KOPT-K1 (cell line): ENCODE measurements at regions not wholly inside any gene's neighbourhood (a gene's known extent, or its start where the extent isn't known, plus 50 kb on each side); places are given as distances from the start of the nearest gene placed in this dataset.
"Not testable (repeated sequence)": the region's sequence is repeated elsewhere in the genome, so short reads cannot be mapped to it uniquely, and the experiment has no call there.

Experiments used
- H3K27ac ChIP-seq: fragments of 200-600 bp; sonication (generic); 2 replicates; pipeline ENCODE4 v1.5.1; 2016; ENCODE audit warnings: antibody characterized with exemption, mild to moderate bottlenecking, low read depth, low read length; ENCODE audit not compliant: poor library complexity, severe bottlenecking
- H3K36me3 ChIP-seq: fragments of 200-600 bp; sonication (generic); 2 replicates; pipeline ENCODE4 v1.5.1; 2017; ENCODE audit warnings: antibody characterized with exemption, mild to moderate bottlenecking, low read length, moderate library complexity; ENCODE audit not compliant: insufficient read depth
- H3K9me3 ChIP-seq: fragments of 200-600 bp; sonication (generic); 2 replicates; pipeline ENCODE4 v1.5.1; 2017; ENCODE audit warnings: antibody characterized with exemption, low read length, mild to moderate bottlenecking; ENCODE audit not compliant: insufficient read depth, poor library complexity, severe bottlenecking

DNA sequence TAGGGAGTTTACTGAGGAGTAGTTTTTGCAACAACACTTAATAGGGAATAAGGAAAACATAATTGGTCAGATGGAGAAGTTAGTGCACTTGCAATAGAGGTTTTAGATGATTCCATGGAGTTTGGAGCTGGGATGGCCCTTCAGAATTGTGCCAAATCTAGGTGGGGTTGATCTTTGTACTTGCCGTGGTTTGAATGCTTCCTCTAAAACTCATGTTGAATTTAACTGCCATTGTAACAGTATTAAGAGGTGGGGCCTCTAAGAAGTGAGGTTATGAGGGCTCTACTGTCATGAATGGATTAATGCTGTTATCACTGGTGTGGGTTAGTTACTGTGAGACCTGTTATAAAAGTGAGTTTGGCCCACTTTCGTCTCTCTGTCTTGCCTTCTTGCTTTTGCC is 94.4 kb upstream of the BOD1L1 start:
- Histone ChIP-seq H3K9me3 (no peaks in the 10 kb centered on the region), H3K36me3 (no peaks in the 10 kb centered on the region), H3K27ac (no peak overlapping the region)

- H3K27ac ChIP-seq = no peak overlapping the region
- H3K36me3 ChIP-seq = no peaks in the 10 kb centered on the region
- H3K9me3 ChIP-seq = no peaks in the 10 kb centered on the region
These were observed 95.1 kb upstream of the BOD1L1 start for GRCh38 chr4:13722649-13723048.

DNA sequence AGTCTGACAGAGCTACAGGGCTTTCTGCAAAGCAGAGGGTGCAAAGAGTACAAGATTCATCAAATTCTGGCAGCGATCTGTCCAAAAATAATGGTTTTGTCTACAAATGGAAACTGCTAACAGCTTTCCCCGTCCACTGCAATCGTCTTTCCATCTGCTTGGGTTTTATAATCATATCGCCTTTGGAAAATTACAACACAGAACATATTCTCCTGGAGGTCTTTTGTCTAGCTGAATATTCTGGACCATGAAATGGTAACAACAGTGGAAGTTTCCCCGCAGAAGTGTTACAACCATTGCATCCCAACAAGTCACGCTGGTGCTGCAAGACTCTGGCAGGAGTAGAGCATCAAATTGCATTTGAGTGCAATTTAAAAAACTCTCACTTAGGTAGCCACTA is 101.2 kb upstream of the BOD1L1 start:
- Histone ChIP-seq H3K9me3 (no peaks in the 10 kb centered on the region), H3K36me3 (no peaks in the 10 kb centered on the region), H3K27ac (no peak overlapping the region)

DNA sequence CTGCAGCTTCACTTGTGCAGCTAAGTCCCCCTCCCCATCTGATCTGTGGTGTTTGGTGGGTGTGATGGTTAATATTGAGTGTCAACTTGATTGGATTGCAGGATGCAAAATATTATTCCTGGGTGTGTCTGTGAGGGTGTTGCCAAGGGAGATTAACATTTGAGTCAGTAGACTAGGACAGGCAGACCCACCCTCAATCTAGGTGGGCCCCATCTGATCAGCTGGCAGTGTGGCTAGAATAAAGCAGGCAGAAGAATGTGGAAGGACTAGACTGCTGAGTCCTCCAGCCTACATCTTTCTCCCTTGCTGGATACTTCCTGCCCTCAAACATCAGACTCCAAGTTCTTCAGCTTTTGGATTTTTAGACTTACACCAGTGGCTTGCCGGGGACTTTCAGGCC is 103.5 kb upstream of the BOD1L1 start:
- no peaks in the 10 kb centered on the region for H3K9me3 ChIP-seq
- H3K36me3 ChIP-seq = no peaks in the 10 kb centered on the region

DNA sequence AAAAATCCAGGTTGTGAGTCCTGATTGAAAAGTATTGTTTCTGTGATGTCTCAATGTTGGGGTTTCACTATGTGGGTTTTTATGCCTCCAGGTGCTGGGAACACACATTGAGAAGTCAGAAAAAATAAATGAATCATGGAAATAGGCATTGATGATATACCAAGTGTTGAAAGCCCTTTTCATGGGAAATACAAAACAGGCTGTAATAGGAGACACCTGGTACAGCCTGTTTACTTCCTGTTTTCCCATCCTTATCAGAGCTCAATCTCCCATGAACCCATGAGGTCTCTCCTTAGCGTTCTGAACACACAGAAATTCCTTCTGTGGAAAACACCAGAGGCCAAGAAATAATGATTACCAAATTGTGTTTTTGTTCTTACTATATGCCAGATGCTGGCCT is 106.3 kb upstream of the BOD1L1 start:
- Histone ChIP-seq H3K36me3 (no peaks in the 10 kb centered on the region), H3K27ac (no peak overlapping the region), H3K9me3 (no peaks in the 10 kb centered on the region)

More for the DNA sequence above, 103.5 kb upstream of the BOD1L1 start:
- H3K27ac ChIP-seq = no peak overlapping the region

- H3K9me3 ChIP-seq = no peaks in the 10 kb centered on the region
- no peak overlapping the region for H3K27ac ChIP-seq
- H3K36me3 ChIP-seq = no peaks in the 10 kb centered on the region
These were observed 123.1 kb upstream of the BOD1L1 start for GRCh38 chr4:13750594-13750993.

GRCh38 chr4:13761581-13761980 is 134.1 kb upstream of the BOD1L1 start:
- not testable (repeated sequence) for H3K9me3 ChIP-seq, H3K27ac ChIP-seq, H3K36me3 ChIP-seq

DNA sequence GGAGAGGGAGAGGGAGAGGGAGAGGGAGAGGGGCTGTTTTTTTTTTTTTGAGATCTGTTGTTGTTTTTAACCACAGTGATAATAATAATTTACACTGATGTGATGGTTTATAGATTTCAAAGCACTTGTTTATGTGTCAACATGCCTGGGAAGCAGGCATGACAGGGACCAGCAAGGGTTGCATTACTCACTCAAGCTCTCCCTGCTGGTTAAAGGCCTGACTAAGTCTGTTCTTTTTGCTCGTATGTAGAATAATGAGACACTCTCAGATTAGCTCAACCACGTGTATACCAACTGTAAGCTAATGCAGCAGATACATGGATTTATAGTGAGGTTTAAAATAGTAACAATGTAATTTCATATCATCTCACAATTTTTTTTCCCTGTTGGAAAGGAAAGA is 134.6 kb upstream of the BOD1L1 start:
- Histone ChIP-seq H3K9me3 (no peaks in the 10 kb centered on the region), H3K36me3 (no peaks in the 10 kb centered on the region), H3K27ac (no peak overlapping the region)

- Histone ChIP-seq H3K27ac (no peak overlapping the region), H3K36me3 (no peaks in the 10 kb centered on the region), H3K9me3 (no peaks in the 10 kb centered on the region)
These were observed 136.2 kb upstream of the BOD1L1 start for GRCh38 chr4:13763707-13764106.

- no peaks in the 10 kb centered on the region for H3K36me3 ChIP-seq
- H3K27ac ChIP-seq = no peak overlapping the region
- no peaks in the 10 kb centered on the region for H3K9me3 ChIP-seq
These were observed 138.0 kb upstream of the BOD1L1 start for GRCh38 chr4:13765539-13765938.

DNA sequence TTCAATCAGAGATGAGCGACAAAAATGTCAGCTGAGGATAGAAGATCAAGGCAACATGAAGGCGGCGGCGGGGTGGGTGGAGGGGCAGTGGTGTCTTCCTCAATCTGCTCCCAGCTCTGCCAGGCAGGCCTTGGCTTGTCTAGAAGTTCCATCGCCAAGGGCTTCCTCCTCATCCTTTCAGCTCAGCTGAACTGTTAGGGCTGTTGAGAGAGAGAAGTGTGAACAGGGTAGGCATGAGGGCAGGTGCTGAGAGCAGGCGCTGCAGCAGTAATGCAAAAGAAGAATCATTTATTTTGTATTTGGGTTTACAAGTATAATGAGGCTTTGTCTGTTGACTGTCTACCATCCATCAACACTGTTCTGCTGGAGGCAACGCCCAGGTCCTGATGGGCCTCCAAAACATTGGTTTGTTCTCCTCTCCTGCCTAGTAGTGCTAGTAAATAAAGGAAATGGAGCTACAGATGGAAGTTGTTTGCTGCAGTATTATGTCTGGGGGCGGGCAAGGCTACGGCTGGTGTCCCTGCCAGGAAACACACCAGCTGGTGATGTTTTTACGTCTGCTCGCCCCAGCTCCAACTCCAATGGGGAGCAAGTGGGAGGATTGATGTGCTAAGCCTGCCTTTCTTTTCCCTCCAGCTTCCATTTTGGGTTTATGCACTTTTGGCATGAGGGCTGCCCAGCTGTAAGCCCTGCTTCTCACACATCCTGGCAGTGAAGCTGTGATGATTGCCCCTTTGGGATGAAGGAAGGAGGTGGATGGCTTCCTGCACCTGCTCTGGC is 139.4 kb upstream of the BOD1L1 start:
- Histone ChIP-seq H3K27ac (no peak overlapping the region), H3K36me3 (no peaks in the 10 kb centered on the region), H3K9me3 (no peaks in the 10 kb centered on the region)

DNA sequence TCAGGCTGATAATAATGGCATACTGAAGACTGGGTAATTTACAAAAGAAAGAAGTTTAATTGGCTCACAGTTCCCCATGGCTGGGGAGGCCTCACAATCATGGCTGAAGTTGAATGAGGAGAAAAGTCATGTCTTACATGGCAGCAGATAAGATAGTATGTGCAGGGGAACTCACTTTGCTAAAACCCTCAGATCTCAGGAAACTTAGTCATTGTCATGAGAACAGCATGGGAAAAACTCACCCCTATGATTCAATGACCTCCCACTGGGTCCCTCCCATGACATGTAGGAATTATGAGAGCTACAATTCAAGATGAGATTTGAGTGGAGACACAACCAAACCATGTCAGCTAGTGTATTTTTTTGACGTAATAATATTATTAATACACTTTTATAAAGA is 149.8 kb upstream of the BOD1L1 start:
- H3K9me3 ChIP-seq = no peaks in the 10 kb centered on the region
- no peaks in the 10 kb centered on the region for H3K36me3 ChIP-seq
- no peak overlapping the region for H3K27ac ChIP-seq

DNA sequence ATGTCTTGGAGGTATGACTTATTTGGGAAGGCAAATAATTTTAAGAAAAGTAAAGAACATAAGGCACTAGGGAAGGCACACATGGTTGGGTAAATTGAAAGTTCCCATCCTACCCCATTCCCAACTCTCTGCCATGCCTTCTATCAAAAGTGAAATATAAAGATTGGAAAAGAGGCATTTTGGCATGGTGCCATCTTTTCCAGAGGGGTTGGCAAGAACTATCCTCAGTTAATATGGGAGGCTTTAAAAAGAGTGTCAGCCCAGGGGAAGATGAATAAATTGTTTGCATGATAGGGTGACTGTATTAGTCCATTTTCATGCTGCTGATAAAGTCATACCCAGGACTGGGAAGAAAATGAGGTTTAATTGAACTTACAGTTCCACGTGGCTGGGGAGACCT is 150.8 kb upstream of the BOD1L1 start:
- H3K36me3 ChIP-seq = no peaks in the 10 kb centered on the region
- no peaks in the 10 kb centered on the region for H3K9me3 ChIP-seq
- H3K27ac ChIP-seq = no peak overlapping the region

- no peaks in the 10 kb centered on the region for H3K36me3 ChIP-seq
- no peak overlapping the region for H3K27ac ChIP-seq
- H3K9me3 ChIP-seq = no peaks in the 10 kb centered on the region
These were observed 154.7 kb upstream of the BOD1L1 start for GRCh38 chr4:13782231-13782630.

DNA sequence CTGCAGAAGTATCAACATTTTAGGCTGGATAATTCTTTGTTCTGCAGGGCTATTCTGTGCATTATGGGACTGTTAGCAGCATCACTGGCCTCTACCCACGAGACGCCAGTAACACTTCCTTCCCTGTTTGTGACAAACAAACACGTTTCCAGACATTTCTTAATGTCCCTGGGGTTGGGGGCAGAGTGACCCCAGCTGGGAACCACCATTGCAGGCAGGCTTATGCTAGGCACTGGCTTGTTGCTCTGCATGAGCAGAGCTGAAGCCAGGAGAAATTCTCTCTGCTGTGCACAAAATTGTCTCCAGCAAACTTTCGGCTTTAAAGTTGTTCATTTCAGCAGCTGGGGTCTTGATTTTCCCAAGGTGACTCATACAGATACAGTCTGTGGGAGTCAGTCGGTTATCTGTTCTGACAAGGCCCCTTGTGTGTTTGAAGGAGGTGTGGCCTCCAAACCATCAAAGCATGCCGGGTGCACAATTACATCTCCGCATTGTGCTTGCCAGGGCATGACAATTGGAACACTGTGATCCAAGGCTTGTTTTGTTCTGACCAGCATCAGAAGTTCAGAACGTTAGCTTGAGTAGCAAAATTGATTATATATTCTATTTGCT is 156.4 kb upstream of the BOD1L1 start:
- H3K9me3 ChIP-seq = no peaks in the 10 kb centered on the region
- no peak overlapping the region for H3K27ac ChIP-seq
- no peaks in the 10 kb centered on the region for H3K36me3 ChIP-seq
